ENCODE measurements at regions not wholly inside any gene's neighbourhood (a gene's known extent, or its start where the extent isn't known, plus 50 kb on each side); places are given as distances from the start of the nearest gene placed in this dataset.
"Not testable (repeated sequence)": the region's sequence is repeated elsewhere in the genome, so short reads cannot be mapped to it uniquely, and the experiment has no call there.

GRCh38 chr1:187042538-187042937 is 213.8 kb downstream of the PLA2G4A start (continued):
- TF ChIP-seq CTCF (conservative IDR thresholded peaks at IDR 0.05; ENCODE audit: low read depth in 2 of 2), result no peak
- no peak for TF ChIP-seq ZNF331 (CRISPR knock-in tag; IDR thresholded peaks at IDR 0.05; ENCODE audit: low read depth)
- no peak for TF ChIP-seq ETS1 (IDR thresholded peaks at IDR 0.05)
- TF ChIP-seq REST (IDR thresholded peaks at IDR 0.05; ENCODE audit: unreplicated experiment), result no peak
- TF ChIP-seq ZNF114 (CRISPR knock-in tag; IDR thresholded peaks at IDR 0.05), result no peak
- TF ChIP-seq JUNB (IDR thresholded peaks at IDR 0.05; ENCODE audit: unreplicated experiment), result no peak
- no peak for TF ChIP-seq POLR2AphosphoS5 (IDR thresholded peaks at IDR 0.05; ENCODE audit: low read depth)
- no peak for TF ChIP-seq NANOG (IDR thresholded peaks at IDR 0.05; ENCODE audit: borderline replicate concordance)
- no peak for TF ChIP-seq CREB1 (CRISPR knock-in tag; IDR thresholded peaks at IDR 0.05; ENCODE audit: low read depth)
- TF ChIP-seq EZH2phosphoT487 (IDR thresholded peaks at IDR 0.05; ENCODE audit: unreplicated experiment), result no peak

GRCh38 chr1:187043433-187043832 is 214.7 kb downstream of the PLA2G4A start:
- H3K9me2 ChIP-seq (ENCODE audit: insufficient read depth); H3F3A ChIP-seq (replicated peaks; ENCODE audit: low read depth); H3K27me3 Mint-ChIP-seq (ENCODE audit: insufficient read depth, low read depth, poor library complexity); H4K20me1 ChIP-seq (replicated peaks; ENCODE audit: insufficient read depth); H3K4me2 ChIP-seq; H3K27ac Mint-ChIP-seq; H3K36me3 Mint-ChIP-seq (ENCODE audit: low read depth); H3K27ac ChIP-seq (ENCODE audit: low read depth); H3K36me3 ChIP-seq (ENCODE audit: insufficient read depth); H2AFZ ChIP-seq; H3K79me2 ChIP-seq (replicated peaks; ENCODE audit: insufficient read depth); ATAC-seq; H3K9me3 Mint-ChIP-seq; DNase-seq (ENCODE audit: low spot score); H3K27me3 ChIP-seq (ENCODE audit: insufficient read depth); H3K4me3 ChIP-seq; H3K4me3 Mint-ChIP-seq: not testable (repeated sequence)
- H3K4me1 Mint-ChIP-seq, result peaks cover 22% of the 10 kb centered on the region
- H3K4me1 ChIP-seq (ENCODE audit: insufficient read depth), result peaks cover 16% of the 10 kb centered on the region

Measured in GM23338 (cell line).